ENCODE measurements at regions not wholly inside any gene's neighbourhood (a gene's known extent, or its start where the extent isn't known, plus 50 kb on each side); places are given as distances from the start of the nearest gene placed in this dataset.

DNA sequence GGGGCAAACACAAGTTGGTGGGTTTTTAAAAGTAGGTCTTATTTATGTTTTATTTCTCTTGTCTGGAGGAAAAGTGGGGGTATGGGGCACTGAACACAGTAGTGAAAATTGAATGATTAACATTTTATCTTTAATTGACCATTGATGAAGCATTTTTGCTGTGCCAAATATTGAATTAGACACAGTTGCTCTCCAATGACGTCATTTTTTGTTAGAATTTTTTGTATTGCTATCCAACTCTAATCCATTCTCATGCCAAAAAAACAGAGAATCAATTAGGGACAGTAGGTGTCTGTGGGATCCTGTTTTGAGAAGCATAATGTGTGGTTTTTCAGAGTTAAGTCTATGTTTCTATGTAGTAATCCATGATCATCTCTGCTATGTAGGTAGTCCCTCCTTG, 1032.8 kb downstream of the STPG2 start:
- no peak for TF ChIP-seq FOS (IDR thresholded peaks at IDR 0.05; ENCODE audit: borderline replicate concordance, insufficient read depth, low read length)
- no peak for TF ChIP-seq JUN (IDR thresholded peaks at IDR 0.05; ENCODE audit: borderline replicate concordance, insufficient read depth, insufficient read length, low read depth)
- TF ChIP-seq, protein P1, sequence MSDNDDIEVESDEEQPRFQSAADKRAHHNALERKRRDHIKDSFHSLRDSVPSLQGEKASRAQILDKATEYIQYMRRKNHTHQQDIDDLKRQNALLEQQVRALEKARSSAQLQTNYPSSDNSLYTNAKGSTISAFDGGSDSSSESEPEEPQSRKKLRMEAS (IDR thresholded peaks at IDR 0.05; ENCODE audit: insufficient read depth, insufficient read length) = no peak
- no peak for TF ChIP-seq GATA2 (IDR thresholded peaks at IDR 0.05; ENCODE audit: insufficient read depth, insufficient read length, low read depth, low read length)
- TF ChIP-seq POLR2A (IDR thresholded peaks at IDR 0.05; ENCODE audit: low read depth, low read length) = no peak
- no peak for TF ChIP-seq POLR2AphosphoS5 (IDR thresholded peaks at IDR 0.05; ENCODE audit: insufficient read depth, low read depth, low read length)
- TF ChIP-seq, protein P2, sequence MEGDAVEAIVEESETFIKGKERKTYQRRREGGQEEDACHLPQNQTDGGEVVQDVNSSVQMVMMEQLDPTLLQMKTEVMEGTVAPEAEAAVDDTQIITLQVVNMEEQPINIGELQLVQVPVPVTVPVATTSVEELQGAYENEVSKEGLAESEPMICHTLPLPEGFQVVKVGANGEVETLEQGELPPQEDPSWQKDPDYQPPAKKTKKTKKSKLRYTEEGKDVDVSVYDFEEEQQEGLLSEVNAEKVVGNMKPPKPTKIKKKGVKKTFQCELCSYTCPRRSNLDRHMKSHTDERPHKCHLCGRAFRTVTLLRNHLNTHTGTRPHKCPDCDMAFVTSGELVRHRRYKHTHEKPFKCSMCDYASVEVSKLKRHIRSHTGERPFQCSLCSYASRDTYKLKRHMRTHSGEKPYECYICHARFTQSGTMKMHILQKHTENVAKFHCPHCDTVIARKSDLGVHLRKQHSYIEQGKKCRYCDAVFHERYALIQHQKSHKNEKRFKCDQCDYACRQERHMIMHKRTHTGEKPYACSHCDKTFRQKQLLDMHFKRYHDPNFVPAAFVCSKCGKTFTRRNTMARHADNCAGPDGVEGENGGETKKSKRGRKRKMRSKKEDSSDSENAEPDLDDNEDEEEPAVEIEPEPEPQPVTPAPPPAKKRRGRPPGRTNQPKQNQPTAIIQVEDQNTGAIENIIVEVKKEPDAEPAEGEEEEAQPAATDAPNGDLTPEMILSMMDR (IDR thresholded peaks at IDR 0.05; ENCODE audit: extremely low read depth in 1 of 2, insufficient read depth in 1 of 2, low read depth in 1 of 2, low read length in 2 of 2) = no peak
- intact Hi-C loops (cut with micrococcal nuclease) (no loop called here), dilution Hi-C loops (cut with MboI; ENCODE audit: extremely low pct_ligation_motif_present, low sequenced_read_pairs) (no loop called here)
- Histone ChIP-seq H3K4me2 (ENCODE audit: insufficient read depth, low read length) (no peak overlapping the region), H3K79me2 (ENCODE audit: control insufficient read depth, insufficient read depth, low read length) (no peaks in the 10 kb centered on the region), H3K4me3 (replicated peaks in 1 of 3; ENCODE audit: insufficient read depth in 1 of 3, low read depth in 1 of 3, low read length in 3 of 3) (no peak overlapping the region), H3K9me3 (replicated peaks; ENCODE audit: control insufficient read depth, insufficient read depth, low read length) (no peaks in the 10 kb centered on the region), H3K4me1 (ENCODE audit: control insufficient read depth, extremely low read depth, insufficient read depth, low read length) (no peaks in the 10 kb centered on the region), H3K27me3 (ENCODE audit: control insufficient read depth in 2 of 2, insufficient read depth in 2 of 2, low read length in 2 of 2) (no peaks in the 10 kb centered on the region), H3K9me1 (replicated peaks; ENCODE audit: control insufficient read depth, extremely low read depth, insufficient read depth, low read length) (no peaks in the 10 kb centered on the region), H3K9ac (replicated peaks; ENCODE audit: extremely low read depth, insufficient read depth, low read length) (no peak overlapping the region), H3K36me3 (ENCODE audit: control insufficient read depth in 2 of 2, extremely low read depth in 1 of 2, insufficient read depth in 2 of 2, low read length in 2 of 2) (no peaks in the 10 kb centered on the region), H3K27ac (ENCODE audit: insufficient read depth, low read depth, low read length) (no peak overlapping the region), H4K20me1 (replicated peaks; ENCODE audit: control insufficient read depth, extremely low read depth, insufficient read depth, low read length) (no peaks in the 10 kb centered on the region), H2AFZ (ENCODE audit: low read depth, low read length) (no peak overlapping the region)
- no peak for DNase-seq (ENCODE audit: low read depth, low spot score)
- BruUV-seq (replicated peaks) = no TSS peak
- POLR2A ChIA-PET = no interaction called here
- CTCF ChIA-PET = no interaction called here
- FAIRE-seq = no peak
